ENCODE measurements at regions not wholly inside any gene's neighbourhood (a gene's known extent, or its start where the extent isn't known, plus 50 kb on each side); places are given as distances from the start of the nearest gene placed in this dataset.

DNA sequence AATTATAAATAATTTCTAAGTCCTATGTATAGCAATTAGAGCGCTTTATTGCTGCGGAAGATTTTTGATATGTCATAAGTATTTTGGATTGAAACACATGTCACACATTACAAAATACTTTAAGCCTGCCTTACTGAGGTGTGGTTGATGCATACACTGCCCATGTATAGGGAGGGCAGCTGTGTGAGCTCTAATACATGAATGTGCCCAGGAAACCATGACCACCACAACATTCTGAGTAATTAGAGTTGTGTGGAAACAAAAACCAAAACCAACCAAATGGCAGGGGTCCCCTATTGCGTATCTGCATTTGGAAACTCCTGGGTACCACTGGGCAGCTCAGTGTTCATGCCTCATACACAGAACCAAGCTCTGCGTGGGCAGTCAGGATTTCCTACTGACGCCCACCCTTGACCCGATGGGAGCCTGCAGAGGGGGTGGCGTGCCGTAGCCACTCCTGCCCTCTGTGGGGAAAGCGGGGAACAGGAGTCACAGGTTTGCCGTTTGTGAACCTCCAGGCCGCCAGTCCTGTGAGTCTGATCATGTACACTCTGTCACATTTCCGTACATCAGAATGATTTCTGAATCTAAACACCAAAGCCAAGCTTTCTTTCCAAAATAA, 50.9 kb upstream of the PDE10A start:
- Mint-ChIP-seq H3K27me3 (peaks cover 30% of the 10 kb centered on the region), H3K4me3 (ENCODE audit: low read depth) (no peak overlapping the region), H3K9me3 (ENCODE audit: low read depth) (peaks cover 5% of the 10 kb centered on the region), H3K36me3 (ENCODE audit: insufficient read depth) (no peaks in the 10 kb centered on the region), H3K4me1 (ENCODE audit: low read depth) (peaks cover 17% of the 10 kb centered on the region), H3K27ac (no peak overlapping the region)
- no peak for TF ChIP-seq CTCF (IDR thresholded peaks at IDR 0.05; ENCODE audit: unreplicated experiment)
- no peak for DNase-seq (ENCODE audit: low spot score, unreplicated experiment)
